HG03354 (cell line): ENCODE measurements at regions not wholly inside any gene's neighbourhood (a gene's known extent, or its start where the extent isn't known, plus 50 kb on each side); places are given as distances from the start of the nearest gene placed in this dataset.
"Not testable (repeated sequence)": the region's sequence is repeated elsewhere in the genome, so short reads cannot be mapped to it uniquely, and the experiment has no call there.

Experiments
- ATAC-seq: cut with Tn5 transposase; IDR thresholded peaks from one replicate; pipeline ENCODE4 v1.9.1; 2021; ENCODE audit warnings: mild to moderate bottlenecking; ENCODE audit not compliant: unreplicated experiment, poor library complexity, severe bottlenecking

DNA sequence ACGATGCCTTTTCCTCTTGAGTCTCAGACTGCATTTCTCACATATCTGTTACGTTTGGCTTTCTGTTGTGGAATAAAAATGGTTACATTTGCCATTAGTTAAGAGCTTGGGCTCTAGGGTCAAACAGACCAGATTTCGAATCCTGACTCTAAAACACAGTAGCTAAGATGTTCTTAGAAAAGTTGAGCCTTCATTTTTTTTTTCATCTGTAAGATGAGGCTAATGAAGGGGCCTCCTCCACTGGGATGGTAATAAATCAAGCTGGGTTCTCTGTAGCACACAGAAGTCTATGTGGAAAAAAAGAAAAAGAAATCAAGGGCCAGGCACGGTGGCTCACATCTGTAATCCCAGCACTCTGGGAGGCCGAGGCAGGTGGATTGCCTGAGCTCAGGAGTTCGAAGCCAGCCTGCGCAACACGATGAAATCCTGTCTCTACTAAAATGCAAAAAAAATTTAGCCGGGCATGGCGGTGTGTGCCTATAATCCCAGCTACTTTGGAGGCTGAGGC, 49.9 kb upstream of the CAPRIN1 start:
- ATAC-seq = no peak

DNA sequence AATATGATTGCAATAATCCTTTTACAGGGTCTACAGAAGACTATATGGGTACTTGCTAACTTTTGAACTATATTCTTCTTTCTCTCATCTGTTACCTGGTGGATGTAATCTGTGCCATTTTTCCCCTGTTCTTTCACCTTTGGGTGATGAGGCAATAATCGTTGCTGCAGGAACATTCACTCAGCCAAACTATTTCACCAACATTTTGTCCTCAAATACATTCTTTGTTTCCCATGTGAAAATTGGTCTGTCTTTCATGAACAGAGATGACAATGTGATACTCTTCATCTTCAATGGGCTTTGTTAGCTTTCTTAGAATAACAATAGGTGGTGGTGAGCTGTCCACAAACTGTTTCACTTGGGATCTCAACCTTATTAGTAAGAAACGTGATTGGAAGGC, 52.1 kb upstream of the CAPRIN1 start:
- ATAC-seq = no peak

DNA sequence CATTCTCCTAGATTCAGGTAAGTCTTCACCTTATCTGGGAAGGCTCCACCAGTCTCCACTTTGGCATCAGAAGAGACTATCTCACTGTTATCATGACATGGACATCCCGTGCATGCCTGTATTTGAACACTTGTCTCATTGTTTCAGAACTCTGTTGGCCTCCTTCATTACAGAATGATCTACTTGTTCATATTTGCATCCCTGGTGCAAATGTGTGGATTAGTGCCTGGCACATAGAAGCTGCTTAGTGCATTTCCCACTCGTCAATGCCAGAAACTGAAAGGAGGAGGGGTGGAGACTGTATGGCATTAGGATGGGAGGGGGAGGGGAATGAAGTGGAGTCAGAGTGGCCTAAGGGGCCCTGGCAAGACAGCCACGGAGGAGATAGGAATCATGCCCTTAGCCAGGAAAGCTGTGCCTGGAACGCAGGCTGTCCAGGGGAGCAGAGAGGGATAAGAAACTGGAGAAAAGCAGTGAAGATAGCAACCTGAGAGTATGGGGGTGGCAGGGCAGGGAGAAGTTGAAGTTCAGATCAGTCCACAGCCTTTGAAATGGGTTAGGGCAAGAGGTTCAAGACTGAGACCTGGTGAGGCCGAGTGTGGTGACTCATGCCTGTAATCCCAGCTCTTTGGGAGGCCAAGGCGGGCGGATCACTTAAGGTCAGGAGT, 53.8 kb upstream of the CAPRIN1 start:
- ATAC-seq = no peak

DNA sequence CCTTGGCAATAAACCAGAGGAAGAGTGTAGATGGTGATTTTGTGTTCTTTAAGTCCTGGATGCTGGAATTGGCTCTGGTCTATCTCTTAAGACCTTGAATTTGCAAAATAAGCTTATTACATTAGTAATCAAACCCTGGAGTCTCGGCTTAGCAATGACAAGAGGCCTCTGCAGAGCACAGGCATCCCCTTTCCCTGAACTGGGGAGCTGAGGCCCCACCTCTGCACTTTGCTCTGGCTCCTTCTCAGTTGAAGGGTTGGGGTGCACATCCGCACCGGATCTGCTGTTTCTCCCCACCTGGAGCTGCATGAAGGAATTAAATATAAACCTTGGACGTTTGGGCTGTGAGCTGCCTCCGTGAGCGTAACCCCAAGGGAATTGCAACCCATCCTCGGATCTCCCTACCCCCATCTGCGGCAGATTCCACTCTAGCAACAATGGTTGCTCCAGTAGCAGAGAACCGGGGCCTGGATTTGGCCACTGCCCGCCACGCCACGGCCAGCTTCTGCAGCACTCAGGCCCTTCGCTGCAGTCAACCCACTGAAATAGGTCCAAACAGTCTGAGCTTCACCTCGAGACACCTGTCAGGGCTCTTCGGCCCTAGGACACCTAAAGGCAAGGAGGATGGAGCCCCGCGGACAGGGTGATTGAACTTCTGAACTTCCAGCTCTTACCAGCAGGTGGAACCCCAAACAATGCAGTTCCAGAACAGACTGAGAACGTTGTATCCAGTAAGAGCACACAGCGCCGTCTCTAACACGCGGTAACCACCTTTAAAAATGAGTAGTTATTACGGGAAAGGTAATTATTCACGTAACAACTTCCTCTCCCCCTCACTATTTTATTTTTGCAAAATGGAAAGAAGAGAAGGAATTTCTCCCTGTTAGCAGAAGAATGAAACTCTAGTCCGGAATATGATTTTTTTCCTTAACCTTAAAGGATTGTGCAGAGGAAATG, 54.8 kb upstream of the CAPRIN1 start:
- peak; percentile 87 for ATAC-seq

DNA sequence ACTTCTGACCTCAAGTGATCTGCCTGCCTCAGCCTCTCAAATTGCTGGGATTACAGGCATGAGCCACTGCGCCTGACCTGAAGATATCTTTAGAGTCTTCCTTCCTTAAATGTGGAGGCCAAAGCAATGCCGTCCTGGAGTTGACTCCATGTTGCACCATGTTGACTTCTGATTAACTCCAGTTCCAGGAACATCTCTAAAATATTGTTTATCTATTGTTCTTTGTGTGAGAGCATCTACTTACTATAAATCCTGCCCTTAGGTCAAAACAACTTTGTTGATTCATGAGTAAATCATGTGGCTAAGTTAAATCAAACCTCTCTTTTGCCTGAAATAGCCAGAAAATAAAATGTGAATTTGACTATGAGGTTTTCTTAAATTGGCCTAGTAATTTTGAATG, 56.6 kb upstream of the CAPRIN1 start:
- no peak for ATAC-seq

DNA sequence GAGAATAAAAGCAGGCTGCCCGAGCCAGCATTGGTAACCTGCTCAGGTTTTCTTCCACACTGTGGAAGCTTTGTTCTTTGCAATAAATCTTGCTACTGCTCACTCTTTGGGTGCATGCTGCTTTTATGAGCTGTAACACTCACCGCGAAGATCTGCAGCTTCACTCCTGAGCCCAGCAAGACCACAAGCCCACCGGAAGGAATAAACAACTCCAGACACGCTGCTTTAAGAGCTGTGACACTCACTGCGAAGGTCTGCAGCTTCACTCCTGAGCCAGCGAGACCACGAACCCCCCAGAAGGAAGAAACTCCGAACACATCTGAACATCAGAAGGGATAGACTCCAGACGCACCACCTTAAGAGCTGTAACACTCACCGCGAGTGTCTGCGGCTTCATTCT, 60.4 kb upstream of the CAPRIN1 start:
- ATAC-seq = not testable (repeated sequence)

DNA sequence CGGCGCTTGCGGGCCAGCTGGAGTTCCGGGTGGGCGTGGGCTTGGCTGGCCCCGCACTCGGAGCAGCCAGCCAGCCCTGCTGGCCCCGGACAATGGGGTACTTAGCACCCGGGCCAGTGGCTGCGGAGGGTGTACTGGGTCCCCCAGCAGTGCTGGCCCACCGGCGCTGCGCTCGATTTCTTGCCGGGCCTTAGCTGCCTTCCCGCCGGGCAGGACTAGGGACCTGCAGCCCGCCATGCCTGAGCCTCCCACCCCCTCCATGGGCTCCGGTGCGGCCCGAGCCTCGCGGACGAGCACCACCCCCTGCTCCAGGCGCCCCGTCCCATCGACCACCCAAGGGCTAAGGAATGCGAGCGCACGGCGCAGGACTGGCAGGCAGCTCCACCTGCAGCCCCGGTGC, 61.4 kb upstream of the CAPRIN1 start:
- not testable (repeated sequence) for ATAC-seq

DNA sequence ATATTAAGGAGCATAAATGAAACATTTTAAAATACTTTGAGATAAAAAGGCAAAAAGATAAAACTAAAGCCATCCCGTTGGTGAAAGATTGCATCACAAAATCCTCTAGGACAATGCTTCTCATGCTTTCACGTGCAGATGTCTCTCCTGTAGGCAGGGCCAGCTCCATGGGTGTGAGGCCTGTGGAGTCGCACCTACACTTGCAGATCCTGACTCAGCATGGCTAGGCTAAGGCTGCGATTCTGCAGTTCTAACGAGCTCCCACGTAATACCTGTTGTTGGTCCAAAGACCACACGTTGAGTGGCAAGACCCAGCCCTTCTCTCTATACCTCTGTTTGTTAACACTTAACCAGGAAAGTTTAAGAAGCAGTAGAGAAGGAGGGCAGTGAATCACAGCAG, 62.1 kb upstream of the CAPRIN1 start:
- no peak for ATAC-seq

DNA sequence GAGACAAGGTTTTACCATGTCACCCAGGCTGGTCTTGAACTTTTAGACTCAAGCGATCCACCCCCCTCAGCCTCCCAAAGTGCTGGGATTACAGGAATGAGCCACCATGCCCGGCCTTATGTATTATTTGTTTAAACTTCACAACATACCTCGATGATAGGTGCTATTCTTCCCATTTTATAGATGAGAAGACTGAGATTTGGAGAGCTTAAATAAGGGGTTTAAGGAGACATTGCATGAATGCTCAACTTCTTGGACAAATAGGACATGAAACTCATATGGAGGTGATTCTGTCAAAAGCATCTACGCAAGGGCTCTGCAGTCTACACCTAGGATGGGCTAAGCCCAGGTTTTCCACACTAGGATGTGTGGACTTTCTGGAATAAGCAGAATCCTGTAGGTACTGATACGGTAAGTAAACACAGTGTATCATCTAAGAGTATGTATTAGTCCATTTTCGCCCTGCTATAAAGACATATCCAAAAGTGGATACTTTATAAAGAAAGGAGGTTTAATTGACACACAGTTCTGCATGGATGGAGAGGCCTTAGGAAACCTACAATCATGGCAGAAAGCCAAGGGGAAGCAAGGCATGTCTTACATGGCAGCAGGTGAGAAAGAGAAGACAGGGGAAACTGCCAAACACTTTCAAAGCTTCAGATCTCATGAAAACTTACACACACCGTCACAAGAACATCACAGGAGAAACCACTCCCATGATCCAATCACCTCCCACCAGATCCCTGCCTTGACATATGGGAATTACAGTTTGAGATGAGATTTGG, 62.8 kb upstream of the CAPRIN1 start:
- no peak for ATAC-seq

DNA sequence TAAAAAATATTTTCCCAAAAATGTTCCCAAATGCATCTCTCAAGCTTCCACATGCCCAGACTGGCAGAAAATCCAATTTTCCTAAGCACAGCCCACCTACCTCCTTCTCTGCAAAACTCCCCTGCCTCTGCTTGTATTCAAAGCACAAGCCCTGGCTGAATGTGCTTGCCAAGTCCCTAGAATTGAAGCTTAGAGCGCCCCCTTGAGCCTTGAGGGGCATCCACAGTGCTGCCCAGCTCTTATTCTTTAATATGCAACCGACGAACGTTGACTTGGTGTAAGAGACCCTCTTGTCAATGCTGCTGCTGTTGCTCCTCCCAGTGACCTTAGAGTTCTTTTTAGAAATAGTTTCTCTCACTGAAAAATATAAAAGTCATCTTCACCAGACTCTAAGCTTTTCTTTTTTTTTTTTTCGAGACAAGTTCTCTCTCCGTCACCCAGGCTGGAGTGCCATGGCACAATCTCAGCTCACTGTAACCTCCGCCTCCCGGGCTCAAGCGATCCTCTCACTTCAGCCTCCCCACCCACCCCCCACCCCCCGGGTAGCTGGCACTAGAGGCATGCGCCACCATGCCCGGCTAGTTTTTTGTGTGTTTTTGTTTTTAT, 63.5 kb upstream of the CAPRIN1 start:
- ATAC-seq = peak; percentile 65

DNA sequence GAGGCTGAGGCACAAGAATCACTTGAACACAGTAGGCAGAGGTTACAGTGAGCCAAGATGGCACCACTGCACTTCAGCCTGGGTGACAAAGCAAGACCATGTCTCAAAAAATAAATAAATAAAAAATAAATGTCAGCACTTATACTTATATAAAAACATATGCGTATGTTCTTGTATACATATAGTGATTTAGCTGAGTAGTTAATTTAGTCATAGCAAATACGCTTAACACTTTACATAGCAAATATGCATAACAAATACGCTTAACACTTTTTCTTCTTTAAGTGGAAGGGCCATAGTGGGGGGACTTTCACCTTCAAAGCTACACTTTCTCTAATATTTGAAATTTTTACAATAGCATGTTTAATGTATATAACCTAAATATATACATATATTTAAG, 64.0 kb upstream of the CAPRIN1 start:
- no peak for ATAC-seq

DNA sequence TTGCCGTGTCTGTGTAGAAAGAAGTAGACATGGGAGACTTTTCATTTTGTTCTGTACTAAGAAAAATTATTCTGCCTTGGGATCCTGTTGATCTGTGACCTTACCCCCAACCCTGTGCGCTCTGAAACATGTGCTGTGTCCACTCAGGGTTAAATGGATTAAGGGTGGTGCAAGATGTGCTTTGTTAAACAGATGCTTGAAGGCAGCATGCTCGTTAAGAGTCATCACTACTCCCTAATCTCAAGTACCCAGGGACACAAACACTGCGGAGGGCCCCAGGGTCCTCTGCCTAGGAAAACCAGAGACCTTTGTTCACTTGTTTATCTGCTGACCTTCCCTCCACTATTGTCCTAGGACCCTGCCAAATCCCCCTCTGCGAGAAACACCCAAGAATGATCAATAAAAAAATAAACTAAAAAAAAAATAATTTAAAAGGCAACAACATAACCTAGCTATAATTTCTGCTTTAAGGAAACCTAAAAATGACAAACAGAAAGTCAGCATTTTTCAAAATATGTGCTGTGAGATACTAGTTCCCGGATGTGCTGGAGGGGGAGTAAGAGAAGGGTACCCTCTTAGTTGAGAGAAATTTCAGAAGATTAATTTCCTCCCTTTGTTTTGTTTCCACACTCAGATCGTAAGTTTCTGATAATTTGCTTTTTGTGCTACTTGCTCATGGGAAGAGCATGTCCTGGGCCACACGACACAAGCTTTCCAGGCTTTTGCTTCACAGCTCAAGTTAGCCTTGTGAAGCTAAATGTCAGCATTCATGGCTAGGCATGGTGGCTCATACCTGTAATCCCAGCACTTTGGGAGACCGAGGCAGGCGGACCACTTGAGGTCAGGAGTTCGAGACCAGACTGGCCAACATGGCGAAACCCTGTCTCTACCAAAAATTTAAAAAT, 64.7 kb upstream of the CAPRIN1 start:
- ATAC-seq = not testable (repeated sequence)

DNA sequence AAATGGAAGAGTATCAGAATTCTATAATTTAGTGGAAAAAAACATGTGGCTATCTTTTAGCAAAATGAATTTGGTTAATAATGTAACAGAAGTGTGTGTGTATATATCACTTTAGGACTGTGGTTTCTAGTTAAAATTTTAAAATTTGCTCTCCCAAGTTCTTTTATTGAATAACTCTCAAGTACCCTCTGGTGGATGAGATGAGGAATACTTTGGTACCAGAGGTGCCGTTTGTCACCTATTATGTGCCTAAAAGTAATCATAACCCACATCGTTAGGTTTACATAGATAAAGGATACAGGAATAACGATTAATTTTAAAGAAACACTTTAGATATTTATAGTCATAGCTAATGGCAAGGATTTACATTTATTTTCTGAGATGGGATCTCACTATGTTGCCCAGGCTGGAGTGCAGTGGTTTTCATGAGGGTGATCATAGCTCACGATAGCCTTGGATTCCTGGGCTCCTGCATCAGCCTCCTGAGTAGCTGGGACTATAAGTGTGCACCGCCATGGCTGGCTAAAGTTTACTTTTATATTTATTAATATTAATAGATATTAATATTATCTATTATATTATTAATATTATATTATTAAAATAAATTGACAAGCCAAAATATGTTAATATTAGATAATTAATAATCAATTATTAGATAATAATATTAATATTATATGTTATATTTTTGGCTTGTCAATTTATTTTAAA, 66.7 kb upstream of the CAPRIN1 start:
- ATAC-seq = no peak

DNA sequence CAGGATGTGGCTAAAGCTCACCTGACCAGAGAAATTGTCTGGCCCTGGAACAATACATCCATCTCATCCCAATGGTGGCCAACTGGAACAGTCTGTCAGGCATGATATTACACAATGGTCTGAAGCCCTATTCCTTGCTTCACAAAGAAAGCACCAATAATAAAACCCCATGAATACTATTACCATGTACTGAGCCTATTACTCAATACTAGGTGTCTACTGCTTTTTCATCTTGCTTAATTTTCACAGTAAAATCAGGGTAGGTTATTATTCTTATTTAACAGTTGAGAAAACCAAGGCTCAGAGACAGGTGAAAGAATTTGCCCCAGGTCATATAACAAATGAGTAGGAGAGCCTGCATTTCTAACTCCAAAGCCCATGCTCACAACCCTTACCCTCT, 68.9 kb upstream of the CAPRIN1 start:
- ATAC-seq = no peak

DNA sequence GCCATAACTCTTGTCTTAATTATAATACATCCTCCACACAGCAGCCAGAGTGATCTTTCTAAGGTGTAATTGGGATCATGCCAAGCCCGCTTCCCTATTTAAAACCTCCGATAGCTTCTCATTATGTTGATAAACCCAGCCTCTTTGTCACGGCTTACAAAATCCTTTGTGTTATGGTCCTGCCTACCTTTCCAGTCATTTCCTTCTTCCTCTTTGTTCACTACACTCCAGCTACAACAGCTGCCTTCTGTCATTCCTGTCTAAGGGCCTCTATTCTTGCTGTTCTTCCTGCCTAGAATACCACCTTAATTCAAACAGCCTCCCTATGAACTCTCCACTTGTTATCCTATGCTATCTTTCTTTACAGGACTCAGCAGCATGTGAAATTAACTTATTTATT, 70.6 kb upstream of the CAPRIN1 start:
- ATAC-seq = no peak

DNA sequence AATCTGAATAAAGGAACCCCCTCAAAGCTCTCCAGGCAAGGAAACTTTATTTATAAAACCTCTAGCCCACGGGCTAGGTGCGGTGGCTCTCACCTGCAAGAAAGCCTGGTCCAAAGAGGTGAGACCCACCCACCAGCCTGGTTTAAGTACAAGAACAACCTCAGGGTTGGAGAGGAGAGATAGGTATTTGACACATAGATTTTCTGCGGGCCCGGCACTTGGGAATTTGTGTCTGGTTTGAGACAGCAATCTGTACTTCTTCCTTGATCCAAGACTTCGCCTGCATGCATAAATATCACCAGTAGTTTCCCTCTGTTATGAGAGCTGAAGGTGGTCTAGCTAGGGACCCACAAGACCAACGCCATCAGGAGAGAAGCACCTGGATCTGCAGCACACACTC, 73.2 kb upstream of the CAPRIN1 start:
- no peak for ATAC-seq

DNA sequence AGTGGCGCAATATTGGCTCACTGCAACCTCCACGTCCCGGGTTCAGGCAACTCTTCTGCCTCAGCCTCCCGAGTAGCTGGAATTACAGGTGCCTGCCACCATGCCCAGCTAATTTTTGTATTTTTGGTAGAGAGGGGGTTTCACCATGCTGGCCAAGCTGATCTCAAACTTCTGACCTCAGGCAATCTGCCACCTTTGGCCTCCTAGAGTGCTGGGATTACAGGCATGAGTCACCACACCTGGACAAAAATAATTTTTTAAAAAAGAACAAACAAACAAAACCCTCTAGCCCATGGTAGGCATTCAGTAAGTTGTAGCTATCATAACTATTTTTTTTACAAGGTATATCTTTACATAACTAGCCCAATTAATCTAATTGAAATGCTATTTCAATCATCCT, 73.9 kb upstream of the CAPRIN1 start:
- no peak for ATAC-seq

DNA sequence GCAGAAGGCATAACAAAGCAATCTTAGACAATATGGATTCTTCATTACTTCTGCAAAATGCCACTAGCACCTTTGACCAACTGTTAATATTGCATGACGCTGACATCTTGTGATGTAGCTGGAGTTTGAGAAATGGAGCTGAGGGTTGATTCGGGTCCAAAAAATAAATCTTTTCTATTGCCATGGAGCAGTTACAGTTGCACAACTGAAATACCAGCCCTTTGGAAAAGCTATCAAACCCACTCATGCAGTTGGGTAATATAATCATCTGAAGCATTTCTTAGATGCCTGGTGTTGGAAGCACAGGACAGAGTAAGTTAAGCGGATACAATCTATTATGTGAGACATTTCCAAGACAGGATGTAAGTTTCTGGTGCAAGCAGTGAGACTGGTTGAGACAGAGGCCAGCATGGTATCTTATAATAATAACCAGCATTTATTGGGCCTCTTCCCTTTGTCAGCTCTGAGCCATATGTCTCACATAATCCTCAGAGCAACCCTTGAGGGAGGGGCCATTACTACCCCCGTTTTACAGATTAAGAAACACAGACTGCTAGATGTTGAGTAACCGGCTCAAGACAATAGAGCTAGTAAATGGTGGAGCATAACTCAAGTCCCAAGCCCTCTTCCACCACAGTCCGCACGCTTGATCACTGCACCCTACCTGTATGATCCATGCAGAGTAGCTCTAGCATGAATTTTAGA, 74.9 kb upstream of the CAPRIN1 start:
- ATAC-seq = no peak
